Osteocyte (in vitro differentiated cells): ENCODE measurements at regions not wholly inside any gene's neighbourhood (a gene's known extent, or its start where the extent isn't known, plus 50 kb on each side); places are given as distances from the start of the nearest gene placed in this dataset.
"Not testable (repeated sequence)": the region's sequence is repeated elsewhere in the genome, so short reads cannot be mapped to it uniquely, and the experiment has no call there.

ENCODE experiments used
- DNase-seq: peaks from one replicate; pipeline ENCODE4 v3.0.0; 2021; ENCODE audit warnings: mixed read lengths; ENCODE audit not compliant: unreplicated experiment; ENCODE audit errors: extremely low spot score
- H3K27ac Mint-ChIP-seq: one replicate; pipeline ENCODE4 v1.8.0; 2021; ENCODE audit warnings: mild to moderate bottlenecking, mixed read lengths; ENCODE audit not compliant: unreplicated experiment
- H3K27me3 Mint-ChIP-seq: one replicate; pipeline ENCODE4 v1.8.0; 2021; ENCODE audit warnings: mixed read lengths; ENCODE audit not compliant: unreplicated experiment
- H3K36me3 Mint-ChIP-seq: one replicate; pipeline ENCODE4 v1.8.0; 2021; ENCODE audit warnings: mixed read lengths; ENCODE audit not compliant: unreplicated experiment
- H3K4me1 Mint-ChIP-seq: one replicate; pipeline ENCODE4 v1.8.0; 2021; ENCODE audit warnings: mixed read lengths; ENCODE audit not compliant: unreplicated experiment
- H3K4me3 Mint-ChIP-seq: one replicate; pipeline ENCODE4 v1.8.0; 2021; ENCODE audit warnings: mild to moderate bottlenecking, moderate library complexity, mixed read lengths; ENCODE audit not compliant: unreplicated experiment
- H3K9me3 Mint-ChIP-seq: one replicate; pipeline ENCODE4 v1.8.0; 2021; ENCODE audit warnings: mixed read lengths; ENCODE audit not compliant: unreplicated experiment
- TF ChIP-seq, protein P1 (sequence below): fragments of 200-600 bp; sonication (generic); IDR thresholded peaks from 2 replicates; pipeline ENCODE4 v1.5.0; 2021; ENCODE audit warnings: antibody characterized with exemption, mild to moderate bottlenecking, moderate library complexity

DNA sequence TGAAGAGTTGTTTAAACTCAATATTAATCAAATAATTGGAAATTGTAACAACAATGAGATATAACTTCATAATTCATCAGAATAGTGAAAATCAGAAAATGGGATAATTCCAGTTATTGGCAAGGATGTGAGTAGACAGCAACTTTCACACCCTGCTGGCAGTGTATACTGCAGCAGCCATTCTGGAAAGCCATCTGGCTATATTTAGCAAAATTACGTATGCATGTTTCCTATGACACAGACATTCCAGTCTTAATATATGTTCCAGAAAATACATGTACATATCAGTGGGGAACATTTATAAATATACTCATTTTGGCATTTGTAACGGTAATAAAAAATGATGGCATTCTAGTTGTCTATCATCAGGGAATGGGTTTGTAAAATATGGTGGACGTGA, 564.1 kb downstream of the GBE1 start:
- Mint-ChIP-seq H3K27ac (no peak overlapping the region), H3K27me3 (no peaks in the 10 kb centered on the region), H3K4me3 (no peak overlapping the region), H3K9me3 (no peaks in the 10 kb centered on the region), H3K36me3 (no peaks in the 10 kb centered on the region), H3K4me1 (peaks cover 12% of the 10 kb centered on the region)
- DNase-seq = no peak
- TF ChIP-seq, protein P1, sequence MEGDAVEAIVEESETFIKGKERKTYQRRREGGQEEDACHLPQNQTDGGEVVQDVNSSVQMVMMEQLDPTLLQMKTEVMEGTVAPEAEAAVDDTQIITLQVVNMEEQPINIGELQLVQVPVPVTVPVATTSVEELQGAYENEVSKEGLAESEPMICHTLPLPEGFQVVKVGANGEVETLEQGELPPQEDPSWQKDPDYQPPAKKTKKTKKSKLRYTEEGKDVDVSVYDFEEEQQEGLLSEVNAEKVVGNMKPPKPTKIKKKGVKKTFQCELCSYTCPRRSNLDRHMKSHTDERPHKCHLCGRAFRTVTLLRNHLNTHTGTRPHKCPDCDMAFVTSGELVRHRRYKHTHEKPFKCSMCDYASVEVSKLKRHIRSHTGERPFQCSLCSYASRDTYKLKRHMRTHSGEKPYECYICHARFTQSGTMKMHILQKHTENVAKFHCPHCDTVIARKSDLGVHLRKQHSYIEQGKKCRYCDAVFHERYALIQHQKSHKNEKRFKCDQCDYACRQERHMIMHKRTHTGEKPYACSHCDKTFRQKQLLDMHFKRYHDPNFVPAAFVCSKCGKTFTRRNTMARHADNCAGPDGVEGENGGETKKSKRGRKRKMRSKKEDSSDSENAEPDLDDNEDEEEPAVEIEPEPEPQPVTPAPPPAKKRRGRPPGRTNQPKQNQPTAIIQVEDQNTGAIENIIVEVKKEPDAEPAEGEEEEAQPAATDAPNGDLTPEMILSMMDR = no peak

DNA sequence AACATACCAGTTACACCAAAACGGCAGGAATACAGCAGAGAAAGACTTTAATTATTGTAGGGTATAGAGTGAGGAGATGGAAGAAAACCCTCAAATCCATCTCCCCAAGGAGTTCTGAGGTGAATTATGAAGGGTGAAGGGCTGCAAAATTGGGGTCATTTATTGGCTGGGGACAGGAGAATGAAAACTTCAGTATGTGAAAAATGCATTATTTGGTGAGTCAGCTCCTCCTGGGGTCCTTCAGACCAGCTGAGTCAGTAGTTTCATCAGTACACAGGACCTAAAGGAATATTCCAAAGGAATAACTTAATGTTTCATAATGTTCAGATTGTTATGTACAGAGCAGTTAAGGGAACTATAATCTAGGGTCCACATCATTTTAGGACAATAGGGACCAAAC, 566.0 kb downstream of the GBE1 start:
- Mint-ChIP-seq H3K4me3 (no peak overlapping the region), H3K4me1 (peaks cover 12% of the 10 kb centered on the region), H3K9me3 (no peaks in the 10 kb centered on the region), H3K36me3 (no peaks in the 10 kb centered on the region), H3K27ac (no peak overlapping the region), H3K27me3 (no peaks in the 10 kb centered on the region)
- TF ChIP-seq, protein P1 = no peak
- DNase-seq = no peak

DNA sequence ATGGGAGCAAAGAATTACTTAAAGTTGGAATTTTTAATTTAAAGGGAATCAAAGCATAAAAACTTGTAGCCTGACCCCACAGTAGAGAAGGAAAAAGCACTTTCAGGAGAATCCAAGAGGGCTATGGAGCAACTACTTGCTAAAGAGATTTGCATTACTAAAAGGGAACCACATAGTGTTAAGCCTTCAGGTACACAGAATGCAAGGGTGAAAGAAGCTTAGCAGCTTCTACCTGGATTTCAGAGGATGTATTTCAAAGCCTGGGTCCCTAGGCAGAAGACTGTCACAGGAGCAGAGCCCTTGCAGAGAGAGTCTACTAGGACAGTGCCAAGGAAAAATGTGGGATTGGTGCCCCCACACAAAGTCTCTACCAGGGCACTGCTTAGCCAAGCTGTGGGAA, 575.0 kb downstream of the GBE1 start:
- no peak for DNase-seq
- H3K27me3 Mint-ChIP-seq = no peaks in the 10 kb centered on the region
- TF ChIP-seq, protein P1 = no peak
- H3K9me3 Mint-ChIP-seq = peaks cover 6% of the 10 kb centered on the region
- H3K36me3 Mint-ChIP-seq = no peaks in the 10 kb centered on the region
- H3K4me1 Mint-ChIP-seq = no peaks in the 10 kb centered on the region
- no peak overlapping the region for H3K4me3 Mint-ChIP-seq
- no peak overlapping the region for H3K27ac Mint-ChIP-seq

DNA sequence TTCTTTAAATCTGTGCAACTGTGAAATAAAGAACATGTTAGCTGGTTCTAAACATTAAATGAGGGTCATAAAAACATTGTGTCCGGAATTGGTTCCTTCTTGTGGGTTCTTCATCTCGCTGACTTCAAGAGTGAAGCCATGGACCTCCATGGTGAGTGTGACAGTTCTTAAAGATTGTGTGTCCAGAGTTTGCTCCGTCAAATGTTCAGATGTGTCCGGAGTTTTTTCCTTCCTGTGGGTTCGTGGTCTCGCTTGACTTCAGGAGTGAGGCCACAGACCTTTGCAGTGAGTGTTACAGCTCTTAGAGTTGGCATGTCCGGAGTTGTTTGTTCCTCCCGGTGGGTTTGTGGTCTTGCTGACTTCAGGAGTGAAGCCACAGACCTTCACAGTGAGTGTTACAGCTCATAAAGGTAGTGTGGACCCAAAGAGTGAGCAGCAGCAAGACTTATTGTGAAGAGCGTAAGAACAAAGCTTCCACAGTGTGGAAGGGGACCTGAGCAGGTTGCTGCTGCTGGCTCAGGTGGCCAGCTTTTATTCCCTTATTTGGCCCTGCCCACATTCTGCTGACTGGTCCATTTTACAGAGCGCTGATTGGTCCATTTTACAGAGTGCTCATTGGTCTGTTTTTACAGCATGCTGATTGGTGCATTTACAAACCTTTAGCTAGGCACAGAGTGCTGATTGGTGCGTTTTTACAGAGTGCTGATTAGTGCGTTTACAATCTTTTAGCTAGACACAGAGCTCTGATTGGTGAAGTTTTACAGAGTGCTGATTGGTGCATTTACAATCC, 579.2 kb downstream of the GBE1 start:
- not testable (repeated sequence) for DNase-seq, H3K36me3 Mint-ChIP-seq, H3K9me3 Mint-ChIP-seq, H3K27me3 Mint-ChIP-seq, H3K4me3 Mint-ChIP-seq, H3K4me1 Mint-ChIP-seq, H3K27ac Mint-ChIP-seq

DNA sequence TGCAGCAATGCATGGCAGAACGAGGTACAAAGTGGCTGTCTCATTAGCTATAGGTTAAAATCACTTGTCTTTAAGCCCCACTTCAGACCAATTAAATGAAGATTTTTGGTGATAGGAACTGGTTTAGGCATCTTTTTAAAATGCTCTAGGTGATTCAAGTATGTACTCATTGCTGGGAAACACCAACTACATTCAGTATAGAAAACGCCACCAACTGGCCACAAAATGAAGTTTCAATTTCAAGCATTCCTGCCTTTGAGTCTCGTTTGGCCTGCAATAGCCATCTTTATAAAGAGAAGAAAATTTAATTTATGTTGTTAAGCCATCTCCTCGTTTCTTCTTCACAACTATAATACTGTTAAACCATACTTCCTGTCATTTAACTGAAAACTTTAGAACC, 587.9 kb downstream of the GBE1 start:
- no peaks in the 10 kb centered on the region for H3K4me1 Mint-ChIP-seq
- H3K36me3 Mint-ChIP-seq = no peaks in the 10 kb centered on the region
- DNase-seq = no peak
- H3K27ac Mint-ChIP-seq = no peak overlapping the region
- TF ChIP-seq, protein P1 = peak; percentile 37
- no peaks in the 10 kb centered on the region for H3K9me3 Mint-ChIP-seq
- H3K27me3 Mint-ChIP-seq = peaks cover 5% of the 10 kb centered on the region
- no peak overlapping the region for H3K4me3 Mint-ChIP-seq
